DOHH2 (cell line): ENCODE measurements at regions not wholly inside any gene's neighbourhood (a gene's known extent, or its start where the extent isn't known, plus 50 kb on each side); places are given as distances from the start of the nearest gene placed in this dataset.

Source experiments
- CTCF ChIP-seq: fragments of 200-600 bp; sonication (generic); IDR thresholded peaks from one replicate; pipeline ENCODE4 v1.5.1; 2014; ENCODE audit warnings: antibody characterized with exemption, mild to moderate bottlenecking, low read depth, low read length; ENCODE audit not compliant: poor library complexity, severe bottlenecking
- EZH2phosphoT487 ChIP-seq: fragments of 200-600 bp; sonication (generic); IDR thresholded peaks from 2 replicates; pipeline ENCODE4 v1.6.1; 2017; ENCODE audit warnings: borderline replicate concordance, mild to moderate bottlenecking, antibody characterized with exemption, low read length, moderate library complexity, mixed read lengths

GRCh38 chr5:93924628-93925027 lies 183.2 kb upstream of the POU5F2 start:
- TF ChIP-seq CTCF (no peak), EZH2phosphoT487 (no peak)
